H9 (cell line): ENCODE measurements at regions not wholly inside any gene's neighbourhood (a gene's known extent, or its start where the extent isn't known, plus 50 kb on each side); places are given as distances from the start of the nearest gene placed in this dataset.
A peak's percentile ranks its signal among the peaks of the same experiment; 100 is the strongest.

ENCODE experiments used
- DNase-seq: peaks from one replicate; pipeline ENCODE4 v3.0.0-alpha.2; 2017
- H2AFZ ChIP-seq: one replicate; pipeline ENCODE4 v1.6.1; 2013; ENCODE audit warnings: mild to moderate bottlenecking, low read length, control low read depth, moderate library complexity
- H2AK5ac ChIP-seq: 2 replicates; pipeline ENCODE4 v1.6.1; 2013; ENCODE audit warnings: low read length, control low read depth, mixed read lengths; ENCODE audit not compliant: insufficient read length
- H2BK120ac ChIP-seq: one replicate; pipeline ENCODE4 v1.6.1; 2013; ENCODE audit warnings: low read depth, mild to moderate bottlenecking, low read length, control low read depth, inconsistent platforms; ENCODE audit not compliant: poor library complexity, severe bottlenecking
- H2BK12ac ChIP-seq: 2 replicates; pipeline ENCODE4 v1.6.1; 2013; ENCODE audit warnings: low read length, control low read depth, mixed read lengths, low read depth; ENCODE audit not compliant: insufficient read length
- H2BK15ac ChIP-seq: 2 replicates; pipeline ENCODE4 v1.6.1; 2013; ENCODE audit warnings: low read depth, low read length, control low read depth
- H2BK20ac ChIP-seq: one replicate; pipeline ENCODE4 v1.6.1; 2013; ENCODE audit warnings: low read depth, mild to moderate bottlenecking, low read length, control low read depth, inconsistent platforms; ENCODE audit not compliant: poor library complexity, severe bottlenecking
- H2BK5ac ChIP-seq: 2 replicates; pipeline ENCODE4 v1.6.1; 2013; ENCODE audit warnings: low read length, control low read depth, mixed read lengths; ENCODE audit not compliant: insufficient read length
- H3K14ac ChIP-seq: 2 replicates; pipeline ENCODE4 v1.6.1; 2013; ENCODE audit warnings: low read length, control low read depth; ENCODE audit not compliant: insufficient read depth
- H3K18ac ChIP-seq: 2 replicates; pipeline ENCODE4 v1.6.1; 2013; ENCODE audit warnings: low read depth, mild to moderate bottlenecking, mixed read lengths, low read length, control low read depth; ENCODE audit not compliant: insufficient read length
- H3K23ac ChIP-seq: 2 replicates; pipeline ENCODE4 v1.6.1; 2013; ENCODE audit warnings: low read length, control low read depth, mixed read lengths, low read depth; ENCODE audit not compliant: insufficient read length
- H3K23me2 ChIP-seq: 2 replicates; pipeline ENCODE4 v1.6.1; 2013; ENCODE audit warnings: low read depth, mild to moderate bottlenecking, mixed read lengths, low read length, control low read depth; ENCODE audit not compliant: insufficient read length, poor library complexity, severe bottlenecking
- H3K27ac ChIP-seq: 2 replicates; pipeline ENCODE4 v1.5.1; 2013; ENCODE audit warnings: low read length, control low read depth, mixed read lengths, low read depth; ENCODE audit not compliant: insufficient read length
- H3K27me3 ChIP-seq: 2 replicates; pipeline ENCODE4 v1.6.1; 2013; ENCODE audit warnings: low read length, control low read depth, inconsistent platforms; ENCODE audit not compliant: insufficient read depth
- H3K4ac ChIP-seq: 2 replicates; pipeline ENCODE4 v1.6.1; 2013; ENCODE audit warnings: low read depth, mild to moderate bottlenecking, control low read depth, inconsistent platforms, low read length, moderate library complexity
- H3K4me1 ChIP-seq: 2 replicates; pipeline ENCODE4 v1.6.1; 2013; ENCODE audit warnings: low read length, control low read depth, inconsistent platforms; ENCODE audit not compliant: insufficient read depth
- H3K4me2 ChIP-seq: 2 replicates; pipeline ENCODE4 v1.6.1; 2013; ENCODE audit warnings: low read length, control low read depth, mixed read lengths; ENCODE audit not compliant: insufficient read length, insufficient read depth
- H3K56ac ChIP-seq: 2 replicates; pipeline ENCODE4 v1.6.1; 2013; ENCODE audit warnings: low read depth, mild to moderate bottlenecking, mixed read lengths, low read length, control low read depth; ENCODE audit not compliant: insufficient read length
- H3K79me1 ChIP-seq: 2 replicates; pipeline ENCODE4 v1.6.1; 2013; ENCODE audit warnings: low read depth, mild to moderate bottlenecking, moderate library complexity, low read length, control low read depth, inconsistent platforms; ENCODE audit not compliant: insufficient read depth, poor library complexity, severe bottlenecking
- H3K79me2 ChIP-seq: 2 replicates; pipeline ENCODE4 v1.6.1; 2013; ENCODE audit warnings: low read length, control low read depth, inconsistent platforms; ENCODE audit not compliant: insufficient read depth
- H3K9ac ChIP-seq: 2 replicates; pipeline ENCODE4 v1.6.1; 2013; ENCODE audit warnings: low read length, control low read depth, mixed read lengths; ENCODE audit not compliant: insufficient read length; ENCODE audit errors: extremely low read depth
- H3K9me3 ChIP-seq: one replicate; pipeline ENCODE4 v1.6.1; 2013; ENCODE audit warnings: low read depth, low read length, inconsistent platforms; ENCODE audit not compliant: control insufficient read depth
- H3T11ph ChIP-seq: one replicate; pipeline ENCODE4 v1.6.1; 2013; ENCODE audit warnings: mild to moderate bottlenecking, low read length, control low read depth, inconsistent platforms
- H4K20me1 ChIP-seq: one replicate; pipeline ENCODE4 v1.6.1; 2013; ENCODE audit not compliant: control insufficient read depth, insufficient read length, insufficient read depth
- H4K5ac ChIP-seq: 2 replicates; pipeline ENCODE4 v1.6.1; 2013; ENCODE audit warnings: low read depth, mild to moderate bottlenecking, mixed read lengths, low read length, control low read depth; ENCODE audit not compliant: insufficient read length
- H4K8ac ChIP-seq: replicated peaks from 2 replicates; pipeline ENCODE4 v1.6.1; 2013; ENCODE audit warnings: low read length, control low read depth, mixed read lengths, low read depth; ENCODE audit not compliant: insufficient read length
- H4K91ac ChIP-seq: 2 replicates; pipeline ENCODE4 v1.6.1; 2013; ENCODE audit warnings: low read depth, mild to moderate bottlenecking, moderate library complexity, mixed read lengths, low read length, control low read depth; ENCODE audit not compliant: insufficient read length
- H3K27ac Mint-ChIP-seq, 3 experiments: 2 replicates in 2 of 3; 3 replicates in 1 of 3; pipeline ENCODE4 v1.8.0; 2020 to 2021; ENCODE audit warnings: mixed read lengths in 3 of 3, mild to moderate bottlenecking in 1 of 3, moderate library complexity in 1 of 3
- H3K27me3 Mint-ChIP-seq: 2 replicates; pipeline ENCODE4 v1.8.0; 2021; ENCODE audit warnings: low read depth, mild to moderate bottlenecking, moderate library complexity, mixed read lengths
- H3K36me3 Mint-ChIP-seq, 3 experiments: 2 replicates in 2 of 3; 3 replicates in 1 of 3; pipeline ENCODE4 v1.8.0; 2020 to 2021; ENCODE audit warnings: low read depth in 3 of 3, mixed read lengths in 3 of 3; ENCODE audit not compliant: insufficient read depth in 1 of 3
- H3K4me1 Mint-ChIP-seq, 2 experiments: 2 replicates each; pipeline ENCODE4 v1.8.0; 2020; ENCODE audit warnings: mixed read lengths in 2 of 2
- H3K4me3 Mint-ChIP-seq, 2 experiments: 2 replicates in 1 of 2; 3 replicates in 1 of 2; pipeline ENCODE4 v1.8.0; 2020 to 2021; ENCODE audit warnings: mild to moderate bottlenecking in 2 of 2, mixed read lengths in 2 of 2, moderate library complexity in 1 of 2
- H3K9me3 Mint-ChIP-seq, 2 experiments: 2 replicates in 1 of 2; 3 replicates in 1 of 2; pipeline ENCODE4 v1.8.0; 2020; ENCODE audit warnings: mild to moderate bottlenecking in 2 of 2, mixed read lengths in 2 of 2, moderate library complexity in 1 of 2
- WGBS: extraction: QIAGEN DNeasy Blood & Tissue Kit; methylation state at CpG from one replicate; pipeline ENCODE4 v1.1.7; 2013; ENCODE audit warnings: missing lambda C conversion rate, low lambda C conversion rate, mixed read lengths; ENCODE audit not compliant: insufficient read length; ENCODE audit errors: extremely low coverage; 5-methylcytosine and 5-hydroxymethylcytosine counted together
- TF ChIP-seq, protein P1 (sequence below): fragments of 200-600 bp; sonication (generic); conservative IDR thresholded peaks from 3 replicates; pipeline ENCODE4 v1.8.0; 2021; ENCODE audit warnings: antibody characterized with exemption, mild to moderate bottlenecking

DNA sequence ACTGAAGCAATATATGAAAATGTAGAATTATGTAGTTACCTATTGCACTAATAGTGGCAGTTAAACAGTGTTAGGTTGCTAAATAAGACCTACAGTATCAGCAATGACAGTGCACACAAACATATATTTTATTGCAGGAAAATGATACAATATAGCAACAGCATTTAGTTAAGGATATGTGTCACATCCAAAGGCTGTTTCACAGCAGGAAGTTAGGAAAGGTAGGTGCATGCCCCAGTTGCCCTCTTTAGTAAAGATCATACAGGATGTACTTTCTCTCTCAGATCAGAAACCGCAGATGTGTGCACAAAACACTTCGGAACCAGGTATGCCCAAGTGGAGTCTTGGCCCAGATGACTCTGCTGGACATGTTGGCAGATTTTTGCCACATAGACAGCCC is 444.1 kb downstream of the XIRP2 start:
- Histone ChIP-seq H3K79me1 (no peaks in the 10 kb centered on the region), H4K20me1 (no peaks in the 10 kb centered on the region), H3K4me2 (no peak overlapping the region), H3K4me1 (peaks cover 25% of the 10 kb centered on the region), H3K4ac (no peak overlapping the region), H3K27ac (no peak overlapping the region), H3K23ac (no peak overlapping the region), H3K9me3 (no peaks in the 10 kb centered on the region), H3T11ph (no peak overlapping the region), H3K27me3 (no peaks in the 10 kb centered on the region), H4K8ac (no peak overlapping the region), H3K14ac (no peak overlapping the region), H2BK120ac (no peak overlapping the region), H4K91ac (no peak overlapping the region), H3K18ac (no peak overlapping the region), H2BK20ac (no peak overlapping the region), H2BK5ac (no peak overlapping the region), H2BK12ac (no peak overlapping the region), H2AK5ac (no peak overlapping the region), H4K5ac (no peak overlapping the region), H2AFZ (no peak overlapping the region), H3K56ac (no peak overlapping the region), H3K23me2 (no peaks in the 10 kb centered on the region), H3K9ac (no peak overlapping the region), H3K79me2 (peaks cover 13% of the 10 kb centered on the region; the same call in 1 of the 2 replicates), H2BK15ac (no peak overlapping the region)
- Mint-ChIP-seq H3K36me3 (peaks cover 0 to 24% (median 22%) of the 10 kb centered on the region in 3 experiments; a peak in 5 of 7 replicates), H3K27me3 (no peaks in the 10 kb centered on the region), H3K9me3 (peaks cover 4 to 13% of the 10 kb centered on the region in 2 experiments; a peak in 4 of 5 replicates), H3K4me1 (peaks cover 80 to 83% of the 10 kb centered on the region in 2 experiments), H3K27ac (peak overlapping the region in 2 of 3 experiments; percentile 83 to 99; a peak in 4 of 7 replicates), H3K4me3 (peak overlapping the region; percentile 24 to 62; a peak in 3 of 5 replicates)
- TF ChIP-seq, protein P1, sequence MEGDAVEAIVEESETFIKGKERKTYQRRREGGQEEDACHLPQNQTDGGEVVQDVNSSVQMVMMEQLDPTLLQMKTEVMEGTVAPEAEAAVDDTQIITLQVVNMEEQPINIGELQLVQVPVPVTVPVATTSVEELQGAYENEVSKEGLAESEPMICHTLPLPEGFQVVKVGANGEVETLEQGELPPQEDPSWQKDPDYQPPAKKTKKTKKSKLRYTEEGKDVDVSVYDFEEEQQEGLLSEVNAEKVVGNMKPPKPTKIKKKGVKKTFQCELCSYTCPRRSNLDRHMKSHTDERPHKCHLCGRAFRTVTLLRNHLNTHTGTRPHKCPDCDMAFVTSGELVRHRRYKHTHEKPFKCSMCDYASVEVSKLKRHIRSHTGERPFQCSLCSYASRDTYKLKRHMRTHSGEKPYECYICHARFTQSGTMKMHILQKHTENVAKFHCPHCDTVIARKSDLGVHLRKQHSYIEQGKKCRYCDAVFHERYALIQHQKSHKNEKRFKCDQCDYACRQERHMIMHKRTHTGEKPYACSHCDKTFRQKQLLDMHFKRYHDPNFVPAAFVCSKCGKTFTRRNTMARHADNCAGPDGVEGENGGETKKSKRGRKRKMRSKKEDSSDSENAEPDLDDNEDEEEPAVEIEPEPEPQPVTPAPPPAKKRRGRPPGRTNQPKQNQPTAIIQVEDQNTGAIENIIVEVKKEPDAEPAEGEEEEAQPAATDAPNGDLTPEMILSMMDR: no peak
- DNase-seq: no peak
- no CpG with 5 or more reads among the region's 2 CpGs for WGBS
